NCI-H2029 treated with DMSO at 0.1 percent for 48 hours (cell line): ENCODE measurements at regions not wholly inside any gene's neighbourhood (a gene's known extent, or its start where the extent isn't known, plus 50 kb on each side); places are given as distances from the start of the nearest gene placed in this dataset.
"Not testable (repeated sequence)": the region's sequence is repeated elsewhere in the genome, so short reads cannot be mapped to it uniquely, and the experiment has no call there.

Source experiments
- DNase-seq: peaks from one replicate; lab custom pipeline; 2025; lab: John Stamatoyannopoulos, UW

DNA sequence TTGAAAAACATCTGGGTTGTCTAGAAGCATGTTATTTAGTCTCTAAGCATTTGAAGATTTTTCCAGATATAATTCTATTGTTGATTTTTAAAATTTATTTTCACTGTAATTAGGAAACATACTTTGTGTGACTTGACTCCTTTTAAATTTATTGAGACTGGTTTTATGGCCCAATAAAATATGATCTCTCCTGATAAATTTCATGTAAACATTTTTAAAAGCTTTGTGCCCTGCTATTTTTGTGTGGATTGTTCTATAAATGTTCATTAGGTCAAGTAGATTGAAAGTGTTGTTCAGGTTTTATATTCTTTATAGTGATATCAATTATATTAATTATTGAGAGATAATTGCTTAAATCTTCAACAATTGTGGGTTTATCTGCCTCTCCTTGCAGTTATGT is 105.4 kb downstream of the RFX6 start:
- no peak for DNase-seq

DNA sequence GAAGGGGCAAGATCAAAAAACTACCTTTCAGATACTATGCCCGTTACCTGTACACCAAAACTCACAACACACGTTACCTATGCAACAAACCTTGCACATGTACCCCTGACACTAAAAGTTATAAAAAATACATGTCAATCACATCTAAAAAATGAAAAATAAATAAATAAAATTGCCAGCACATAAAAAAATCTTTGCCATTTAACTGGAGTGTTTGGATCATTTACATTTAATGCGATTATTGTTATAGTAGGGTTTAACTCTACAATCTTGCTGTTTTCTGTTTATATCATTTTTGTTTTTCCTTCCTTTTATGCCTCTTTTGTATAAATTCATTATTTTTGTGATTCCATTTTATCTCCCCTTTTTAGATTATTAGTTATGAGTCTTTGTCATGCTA is 106.3 kb downstream of the RFX6 start:
- no peak for DNase-seq

DNA sequence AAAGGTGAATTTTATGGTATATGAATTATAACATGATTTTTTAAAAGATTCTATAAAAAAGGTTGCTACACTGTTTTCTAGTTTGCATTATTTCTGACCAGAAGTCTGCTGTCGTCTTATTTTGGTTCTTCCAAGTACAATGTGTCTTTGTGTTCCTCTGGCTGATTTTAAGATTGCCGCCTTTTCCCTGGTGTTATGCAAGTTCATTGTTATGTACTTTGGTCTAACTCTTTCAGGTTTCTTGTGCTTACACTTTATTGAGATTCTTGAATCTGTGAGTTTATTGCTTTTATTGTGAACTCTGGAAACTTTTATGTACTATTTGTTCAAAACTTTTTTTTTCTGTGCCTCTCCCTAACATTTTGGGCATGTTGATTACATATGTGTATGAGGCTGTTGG is 109.8 kb downstream of the RFX6 start:
- no peak for DNase-seq

DNA sequence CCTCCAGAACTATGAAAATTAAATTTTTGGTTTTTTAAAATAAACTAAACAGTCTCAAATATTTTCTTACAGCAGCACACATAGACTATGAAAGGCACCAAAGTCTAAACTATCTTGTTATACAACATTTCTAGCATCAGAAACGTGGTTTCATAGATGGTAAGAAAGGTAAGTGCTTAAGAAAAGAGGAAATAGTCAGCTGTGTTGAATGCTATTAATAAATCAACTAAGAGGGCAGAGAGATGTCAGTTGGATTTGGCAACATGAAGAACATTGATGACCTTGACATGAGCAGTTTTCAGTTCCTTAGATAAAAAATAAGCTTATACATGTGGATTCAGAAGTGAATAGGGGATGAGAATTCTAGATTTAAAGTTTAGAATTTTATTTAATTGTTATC is 113.6 kb downstream of the RFX6 start:
- DNase-seq, result no peak

DNA sequence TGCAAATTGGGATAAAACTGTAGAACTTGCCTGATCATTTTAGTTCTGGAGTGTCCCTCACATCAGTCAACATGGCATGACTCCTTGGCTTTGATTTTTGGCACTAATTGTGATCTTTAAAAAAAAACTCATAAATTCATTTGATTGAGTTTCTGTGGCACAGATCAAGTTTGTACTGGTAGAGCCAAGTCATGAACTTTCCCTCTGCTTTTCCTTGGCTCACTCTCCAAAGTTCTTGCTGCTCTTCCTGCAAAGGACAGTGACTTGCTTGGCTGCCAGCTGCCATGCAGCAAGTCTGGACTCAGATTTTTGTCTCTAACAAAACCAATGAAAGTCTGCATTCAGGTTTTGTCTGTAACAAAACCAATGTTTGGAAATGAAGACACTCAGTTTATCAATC is 115.5 kb downstream of the RFX6 start:
- DNase-seq, result no peak

DNA sequence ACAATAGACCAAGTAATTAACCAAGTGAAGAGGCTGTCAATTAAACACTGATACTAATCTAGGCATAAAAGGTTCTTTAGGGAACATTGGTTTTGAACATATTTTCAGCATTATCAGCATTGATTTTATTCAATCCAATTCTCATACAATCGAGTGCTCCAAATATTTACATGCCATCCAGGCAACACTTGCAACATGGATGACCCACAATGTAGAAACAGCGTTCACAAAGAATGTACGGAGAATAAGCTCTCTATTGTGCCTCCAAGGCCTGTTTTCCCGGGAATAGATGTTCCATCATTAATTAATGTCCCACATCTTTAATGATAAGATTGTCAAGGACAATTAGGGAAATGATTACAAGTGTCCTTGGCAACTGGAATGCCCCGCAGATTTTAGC is 117.4 kb downstream of the RFX6 start:
- DNase-seq, result no peak

DNA sequence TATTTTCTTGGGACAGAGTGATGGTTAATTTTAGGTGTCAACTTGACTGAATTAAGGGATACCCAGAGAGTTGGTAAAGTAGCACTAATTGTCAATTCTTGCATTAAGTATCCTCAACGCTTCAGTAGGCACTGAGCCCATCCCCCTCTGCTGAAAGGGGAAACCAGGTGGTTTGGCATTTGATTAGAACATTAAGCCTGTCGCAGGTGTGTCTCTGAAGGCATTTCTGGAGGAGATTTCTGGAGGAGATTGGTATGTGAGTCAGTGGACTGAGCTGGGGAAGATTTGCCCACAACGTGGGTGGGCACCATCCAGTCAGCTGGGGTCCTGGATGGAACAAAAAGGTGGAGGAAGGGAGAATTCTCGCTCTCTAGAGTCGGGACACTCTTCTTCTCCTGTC is 119.8 kb downstream of the RFX6 start:
- no peak for DNase-seq

DNA sequence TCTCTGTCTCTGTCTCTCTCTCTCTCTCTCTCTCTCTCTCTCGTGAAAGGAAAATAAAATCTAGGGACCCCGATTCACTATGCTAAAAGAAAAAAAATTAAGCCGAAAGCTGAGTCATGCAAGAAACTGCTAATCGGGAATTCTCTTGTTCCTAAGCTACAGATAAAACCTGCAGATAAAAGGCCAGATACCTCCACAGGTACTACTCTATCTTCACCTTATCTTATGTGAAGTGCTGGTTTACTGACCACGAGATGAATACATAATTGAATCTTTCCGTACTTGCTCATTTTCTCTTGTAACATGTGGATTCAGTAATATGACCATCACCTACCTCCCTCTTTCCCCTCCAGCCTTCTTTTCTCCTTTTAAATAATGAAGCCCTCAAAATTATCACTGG is 120.5 kb downstream of the RFX6 start:
- no peak for DNase-seq

DNA sequence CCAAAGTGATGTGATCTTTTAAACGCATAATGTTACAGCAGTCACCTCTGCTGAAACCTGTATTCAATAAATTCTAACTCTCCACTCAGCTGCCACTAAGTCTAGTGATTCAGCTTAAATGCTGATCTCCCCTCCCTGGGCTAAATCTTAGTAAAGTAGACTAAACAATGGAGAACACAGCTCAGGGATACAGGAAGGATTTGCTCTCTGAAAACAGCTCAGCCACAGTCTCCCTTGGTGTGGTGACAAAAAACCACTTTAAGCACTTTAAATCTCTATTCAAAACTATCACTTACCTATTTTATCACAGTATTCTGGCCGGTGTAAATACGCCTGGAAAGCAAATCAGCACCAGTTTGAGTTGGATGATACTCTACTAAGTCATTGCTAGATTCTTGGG is 130.6 kb downstream of the RFX6 start:
- no peak for DNase-seq

DNA sequence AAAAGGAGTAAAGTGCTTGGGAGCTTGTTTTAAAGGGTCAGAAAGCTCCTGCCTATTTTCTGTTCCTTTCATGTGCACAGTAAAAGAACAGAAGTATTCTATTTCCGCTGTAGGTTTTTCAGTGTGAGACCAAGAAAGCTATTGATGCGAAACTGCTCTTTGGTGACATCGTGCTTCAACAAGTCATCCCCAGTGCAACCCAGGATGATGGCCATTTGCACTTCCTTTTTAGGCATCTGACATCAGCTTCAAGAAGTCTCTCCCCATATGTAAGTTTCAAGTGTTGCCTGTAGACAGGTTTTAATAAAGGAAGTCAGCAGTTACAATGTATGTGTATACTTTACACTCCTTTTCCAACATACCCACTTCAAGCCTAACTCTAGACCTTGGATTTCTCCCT is 131.6 kb downstream of the RFX6 start:
- DNase-seq, result no peak

DNA sequence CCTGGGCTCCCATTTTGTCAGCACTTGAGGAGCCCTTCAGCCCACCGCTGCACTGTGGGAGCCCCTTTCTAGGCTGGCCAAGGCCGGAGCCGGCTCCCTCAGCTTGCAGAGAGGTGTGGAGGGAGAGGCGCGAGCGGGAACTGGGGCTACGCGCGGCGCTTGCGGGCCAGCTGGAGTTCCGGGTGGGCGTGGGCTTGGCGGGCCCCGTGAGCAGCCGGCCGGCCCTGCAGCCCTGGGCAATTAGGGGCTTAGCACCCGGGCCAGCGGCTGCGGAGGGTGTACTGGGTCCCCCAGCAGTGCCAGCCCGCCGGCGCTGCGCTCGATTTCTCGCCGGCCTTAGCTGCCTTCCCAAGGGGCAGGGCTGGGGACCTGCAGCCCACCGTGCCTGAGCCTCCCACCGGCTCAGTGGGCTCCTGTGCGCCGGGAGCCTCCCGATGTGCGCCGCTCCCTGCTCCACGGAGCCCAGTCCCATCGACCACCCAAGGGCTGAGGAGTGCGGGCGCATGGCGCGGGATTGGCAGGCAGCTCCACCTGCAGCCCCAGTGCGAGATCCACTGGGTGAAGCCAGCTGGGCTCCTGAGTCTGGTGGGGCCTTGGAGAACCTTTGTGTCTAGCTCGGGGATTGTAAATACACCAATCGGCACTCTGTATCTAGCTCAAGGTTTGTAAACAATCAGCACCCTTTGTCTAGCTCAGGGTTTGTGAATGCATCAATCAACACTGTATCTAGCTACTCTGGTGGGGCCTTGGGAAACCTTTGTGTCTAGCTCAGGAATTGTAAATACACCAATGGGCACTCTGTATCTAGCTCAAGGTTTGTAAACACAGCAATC is 137.8 kb downstream of the RFX6 start:
- DNase-seq, result not testable (repeated sequence)

DNA sequence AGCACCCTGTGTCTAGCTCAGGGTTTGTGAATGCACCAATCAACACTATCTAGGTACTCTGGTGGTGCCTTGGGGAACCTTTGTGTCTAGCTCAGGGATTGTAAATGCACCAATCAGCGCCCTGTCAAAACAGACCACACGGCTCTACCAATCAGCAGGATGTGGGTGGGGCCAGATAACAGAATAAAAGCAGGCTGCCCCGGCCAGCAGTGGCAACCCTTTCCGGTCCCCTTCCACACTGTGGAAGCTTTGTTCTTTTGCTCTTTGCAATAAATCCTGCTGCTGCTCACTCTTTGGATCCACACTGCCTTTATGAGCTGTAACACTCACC is 138.4 kb downstream of the RFX6 start:
- not testable (repeated sequence) for DNase-seq

DNA sequence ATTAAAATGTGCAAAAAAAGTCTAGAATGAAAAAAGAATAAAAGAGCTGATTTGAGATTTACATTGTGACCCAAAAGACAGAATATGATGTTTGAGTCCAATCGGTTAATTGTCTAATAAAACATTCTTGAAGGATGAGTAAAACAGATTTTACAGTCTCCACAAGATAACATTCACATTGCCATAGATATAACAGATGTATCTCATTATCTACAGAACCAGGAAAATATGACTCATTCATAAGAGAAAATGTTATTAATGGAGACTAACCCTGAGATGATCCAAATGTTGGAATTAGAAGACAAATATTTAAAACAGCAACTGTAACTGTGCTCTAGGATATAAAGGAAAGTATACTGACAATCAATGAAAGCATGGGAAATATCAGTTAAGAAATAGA is 141.7 kb downstream of the RFX6 start:
- DNase-seq, result no peak

DNA sequence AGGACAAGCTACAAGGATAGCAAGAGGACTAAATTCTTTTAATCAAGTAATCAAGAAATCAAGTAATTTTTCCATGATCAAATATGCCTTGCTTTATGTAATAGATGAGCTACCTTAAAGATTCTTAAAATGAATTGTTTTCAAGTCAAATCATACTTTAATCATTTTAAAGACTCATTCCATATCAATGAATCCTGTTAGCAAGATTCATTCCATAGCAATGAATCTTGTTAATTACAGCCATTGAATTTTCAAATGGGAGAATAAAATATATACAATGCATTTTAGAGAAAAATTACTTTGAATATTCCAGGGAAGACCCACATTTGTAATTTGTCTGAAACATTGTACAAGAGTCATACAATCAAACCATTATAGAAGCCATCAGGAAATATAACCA is 145.7 kb downstream of the RFX6 start:
- DNase-seq, result no peak

DNA sequence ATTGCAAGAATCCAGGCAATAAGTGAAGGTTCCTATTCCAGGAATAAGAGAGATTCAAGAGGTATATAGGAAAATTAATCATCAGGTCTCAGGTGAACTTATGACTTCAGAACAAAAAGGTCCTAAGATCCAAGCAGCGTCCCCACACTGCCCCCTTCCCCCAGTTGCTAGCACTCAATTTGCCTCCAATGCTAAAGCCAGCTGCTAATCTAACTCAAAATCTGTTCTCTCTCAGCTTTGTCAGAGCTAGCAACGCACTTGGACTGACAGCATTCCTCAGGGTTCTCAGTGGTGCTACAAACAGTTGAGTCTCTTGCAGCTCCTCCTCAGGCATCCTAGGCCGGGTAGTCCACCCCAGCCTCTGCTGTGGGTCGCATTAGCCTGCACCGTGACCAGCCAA is 148.3 kb downstream of the RFX6 start:
- no peak for DNase-seq

DNA sequence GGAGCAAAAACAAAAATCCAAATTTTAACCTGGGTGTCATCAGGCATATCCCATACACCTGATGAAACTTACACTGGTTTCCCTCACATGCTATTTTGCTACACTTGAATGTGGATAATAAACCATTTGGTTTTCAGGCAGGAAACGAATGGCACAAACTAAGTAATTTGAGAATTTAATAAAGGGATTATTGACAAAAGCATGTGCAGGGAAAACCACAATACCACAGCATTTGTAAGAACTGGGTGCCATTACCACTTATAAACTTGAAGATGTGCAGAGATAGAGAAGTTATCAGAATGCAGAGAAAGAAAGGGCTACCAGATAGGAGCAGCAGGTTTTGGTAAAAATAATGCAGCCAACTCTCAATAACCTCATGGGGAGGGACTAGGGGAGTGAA is 151.2 kb downstream of the RFX6 start:
- DNase-seq, result peak; percentile 59

DNA sequence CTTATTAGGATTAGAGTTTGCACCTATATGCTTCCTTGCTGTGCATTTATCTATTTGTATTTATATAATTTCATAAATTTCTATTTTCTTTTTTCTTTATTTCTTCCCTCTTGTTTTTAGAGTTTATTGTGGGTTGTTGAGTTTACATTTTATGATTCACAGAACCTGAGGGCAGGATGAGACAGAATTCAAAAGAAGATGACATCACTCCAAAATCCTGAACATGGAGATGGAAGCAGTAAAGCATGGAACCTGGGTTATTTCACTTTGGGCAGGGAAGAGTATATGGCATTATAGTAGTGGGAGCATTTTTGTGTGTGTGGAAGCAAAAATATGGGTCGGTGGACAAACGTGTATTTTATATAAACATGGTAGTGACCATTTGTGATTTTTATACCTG is 157.5 kb downstream of the RFX6 start:
- DNase-seq, result no peak

DNA sequence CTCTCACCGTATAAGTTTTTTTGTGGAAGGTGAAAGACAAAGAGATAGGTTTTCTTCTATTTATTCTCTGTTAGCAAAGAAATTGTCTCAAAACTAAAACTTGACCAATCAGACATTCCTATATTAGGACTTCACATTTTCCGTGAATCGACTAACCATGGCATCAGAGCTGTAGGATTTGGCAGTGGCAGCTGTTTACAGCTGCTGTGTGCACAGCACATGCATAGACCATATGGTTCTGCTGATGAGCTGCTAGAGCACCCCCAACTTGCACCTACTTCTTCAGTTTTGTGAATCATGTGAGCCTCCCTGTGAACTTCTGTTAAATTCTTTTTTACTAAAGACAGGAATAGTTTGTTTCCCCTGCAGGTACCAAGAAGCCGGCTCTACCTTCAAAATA is 157.9 kb downstream of the RFX6 start:
- no peak for DNase-seq

DNA sequence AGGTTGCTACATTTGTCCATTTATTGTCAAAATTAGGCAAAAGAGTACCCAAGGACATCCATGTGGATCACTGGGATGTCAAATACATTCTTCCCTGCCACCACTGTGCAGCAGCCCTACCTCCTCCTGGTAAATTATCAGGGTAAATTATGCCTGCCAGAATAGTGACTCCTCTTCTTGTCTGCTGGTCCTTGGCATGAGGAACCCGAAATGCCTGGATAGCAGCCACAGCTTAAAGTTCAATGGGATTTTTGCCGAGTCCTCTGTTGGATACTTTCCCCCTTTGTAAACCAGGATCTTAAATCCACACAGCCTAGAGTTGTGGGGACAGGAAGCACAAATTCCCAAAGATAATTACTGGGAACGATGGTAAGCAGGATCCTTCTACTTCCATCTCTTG is 173.3 kb downstream of the RFX6 start:
- no peak for DNase-seq

DNA sequence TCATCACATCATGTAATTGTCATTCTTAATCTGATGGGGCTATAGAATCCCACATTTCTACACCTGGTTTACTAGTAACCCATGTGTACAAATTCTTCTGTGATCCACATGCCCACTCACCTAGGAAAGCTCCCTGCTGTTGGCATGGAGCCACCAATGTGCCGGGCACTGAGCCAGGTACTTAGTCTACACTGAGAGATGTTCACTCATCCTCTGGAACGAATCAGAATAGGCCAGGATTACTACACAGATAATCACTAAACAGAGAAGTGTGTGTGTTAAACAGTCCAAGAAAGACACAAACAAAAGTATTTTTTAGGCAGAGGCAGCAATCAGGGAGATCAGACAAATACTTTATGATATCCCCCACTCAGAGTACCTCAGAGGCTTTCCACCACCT is 193.2 kb upstream of the VGLL2 start:
- DNase-seq, result peak; percentile 100

DNA sequence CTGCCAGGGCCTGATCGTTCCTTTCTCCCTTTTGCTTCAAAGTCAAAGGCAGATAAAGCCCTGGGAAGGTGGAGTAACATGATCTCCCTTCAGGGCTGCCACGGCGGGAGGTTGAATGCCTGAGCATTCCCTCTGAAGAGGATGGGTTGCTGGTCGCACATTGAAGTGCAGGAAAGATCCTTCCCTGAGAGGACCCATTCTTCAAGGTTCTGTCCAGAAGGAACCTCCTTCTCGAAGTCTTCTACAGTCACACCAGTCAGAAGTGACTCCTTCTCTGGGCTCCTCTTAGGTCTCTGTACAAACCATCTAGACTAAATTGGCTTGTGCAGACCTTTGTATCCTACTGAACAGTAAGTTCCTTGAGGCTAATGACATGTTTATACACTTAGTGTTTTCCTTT is 192.6 kb upstream of the VGLL2 start:
- DNase-seq, result peak; percentile 97

DNA sequence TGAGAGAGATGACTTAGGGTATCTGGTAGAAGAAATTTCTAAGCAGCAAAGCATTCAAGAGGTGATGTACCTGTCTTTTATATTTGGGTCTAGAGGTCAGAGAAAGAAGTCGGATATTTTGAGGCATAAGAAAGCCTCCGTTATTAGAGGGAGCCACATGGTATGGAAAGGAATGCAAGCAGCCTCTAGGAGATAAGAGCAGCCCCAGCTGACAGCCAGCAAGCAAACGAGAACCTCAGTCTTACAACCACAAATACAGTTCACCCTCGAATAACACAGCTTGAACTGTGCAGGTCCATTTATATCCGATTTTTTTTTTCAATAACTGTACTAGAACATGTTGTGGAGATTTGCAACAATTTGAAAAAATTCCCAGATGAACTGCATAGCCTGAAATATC is 190.7 kb upstream of the VGLL2 start:
- no peak for DNase-seq

DNA sequence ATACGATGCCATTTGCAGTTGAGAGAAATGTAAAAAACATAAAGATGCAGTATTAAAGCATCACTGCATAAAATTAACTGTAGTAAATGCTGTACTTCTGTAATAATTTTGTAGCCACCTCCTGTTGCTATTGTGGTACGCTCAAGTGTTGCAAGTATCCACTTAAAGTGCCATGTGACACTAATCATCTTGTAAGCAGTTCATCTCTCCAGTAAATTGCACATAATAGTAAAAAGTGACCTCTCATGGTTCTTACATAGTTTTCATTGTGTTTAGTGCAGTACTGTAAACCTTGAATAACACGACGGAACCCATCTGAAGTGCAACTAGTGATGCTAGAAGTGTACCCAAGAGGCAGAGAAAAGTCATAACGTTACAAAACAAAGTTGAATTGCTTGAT is 190.1 kb upstream of the VGLL2 start:
- peak; percentile 46 for DNase-seq

DNA sequence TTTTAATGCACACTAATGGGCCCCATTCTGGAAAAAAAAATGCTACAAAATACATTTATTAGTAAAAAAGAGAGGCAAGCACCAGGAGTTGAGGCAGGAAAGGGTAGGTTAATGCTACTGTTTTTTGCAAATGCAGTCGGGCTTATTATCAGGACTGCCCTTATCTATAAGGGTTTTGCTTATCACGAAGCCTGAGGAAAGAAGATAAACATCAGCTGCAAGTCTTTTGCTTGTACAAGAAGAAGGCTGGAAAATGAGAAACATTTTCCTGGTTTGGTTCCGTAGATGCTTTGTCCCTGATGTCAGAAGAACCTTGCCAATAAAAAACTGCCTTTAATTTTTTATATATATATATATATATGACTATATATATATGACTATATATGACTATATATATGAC is 189.3 kb upstream of the VGLL2 start:
- DNase-seq, result no peak

DNA sequence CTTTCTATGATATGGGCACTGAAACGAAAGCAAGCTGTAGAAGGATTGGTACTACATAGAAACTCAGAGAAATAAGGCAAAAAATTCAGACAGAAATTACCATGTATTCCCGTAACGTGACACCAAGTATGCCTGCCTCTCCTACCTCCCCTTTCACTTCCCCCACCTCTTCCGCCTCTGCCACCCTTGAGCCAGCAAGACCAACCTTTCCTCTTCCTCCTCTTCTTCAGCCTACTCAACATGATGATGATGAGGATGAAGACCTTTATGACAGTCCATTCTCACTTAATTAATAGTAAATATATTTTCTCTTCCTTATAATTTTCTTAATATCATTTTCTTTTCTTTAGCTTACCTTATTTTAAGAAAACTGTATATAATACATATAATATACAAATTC is 188.1 kb upstream of the VGLL2 start:
- no peak for DNase-seq
